HG02885 (cell line): ENCODE measurements at regions not wholly inside any gene's neighbourhood (a gene's known extent, or its start where the extent isn't known, plus 50 kb on each side); places are given as distances from the start of the nearest gene placed in this dataset.
A peak's percentile ranks its signal among the peaks of the same experiment; 100 is the strongest.

Source experiments
- ATAC-seq: cut with Tn5 transposase; IDR thresholded peaks from one replicate; pipeline ENCODE4 v1.9.1; 2021; ENCODE audit warnings: mild to moderate bottlenecking; ENCODE audit not compliant: unreplicated experiment, poor library complexity

DNA sequence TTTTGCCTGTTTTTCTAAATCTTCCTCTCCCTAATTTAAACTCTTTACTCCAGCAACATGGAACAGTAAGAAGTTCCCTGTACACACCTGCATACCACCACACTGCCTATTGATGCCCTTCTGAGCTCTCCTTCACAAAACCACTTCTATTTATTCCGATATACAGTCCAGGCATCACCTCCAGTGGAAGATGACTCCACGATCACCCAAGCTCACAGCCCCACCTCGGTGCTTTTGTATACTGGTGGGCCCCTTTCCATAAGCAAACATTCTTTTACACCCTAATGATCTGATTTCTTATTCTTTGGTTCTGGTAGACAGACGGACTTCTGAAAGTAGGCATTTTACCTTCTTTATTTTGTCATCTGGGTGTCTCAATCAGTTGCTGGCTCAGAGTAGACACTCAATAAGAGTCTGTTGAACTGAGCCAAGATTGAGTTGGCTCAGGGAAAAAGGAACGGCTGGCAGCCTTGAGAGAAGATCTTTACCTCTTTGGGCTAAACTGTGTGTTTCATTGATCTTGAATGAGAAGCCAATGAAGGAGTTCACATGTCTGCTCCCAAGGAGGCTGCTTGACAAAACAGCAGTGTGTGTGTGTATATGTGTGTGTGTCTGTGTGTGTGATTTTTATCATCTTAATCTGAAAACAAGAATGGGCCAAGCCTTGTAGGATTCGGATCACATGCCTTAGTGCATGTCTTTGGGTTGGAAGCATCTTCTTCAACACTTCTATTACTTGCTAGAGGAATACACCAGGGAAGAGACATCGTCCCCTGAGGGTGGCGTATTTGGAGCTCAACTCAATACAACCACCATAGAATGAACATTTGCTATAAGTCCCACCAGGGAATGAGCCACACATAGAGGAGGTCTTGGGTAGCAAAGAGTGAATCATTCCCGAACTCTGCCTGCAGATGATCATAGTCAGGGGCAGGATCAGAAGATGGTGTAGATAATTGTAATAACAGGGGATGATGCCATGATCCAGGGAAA lies 341.8 kb downstream of the CYRIA start:
- no peak for ATAC-seq

DNA sequence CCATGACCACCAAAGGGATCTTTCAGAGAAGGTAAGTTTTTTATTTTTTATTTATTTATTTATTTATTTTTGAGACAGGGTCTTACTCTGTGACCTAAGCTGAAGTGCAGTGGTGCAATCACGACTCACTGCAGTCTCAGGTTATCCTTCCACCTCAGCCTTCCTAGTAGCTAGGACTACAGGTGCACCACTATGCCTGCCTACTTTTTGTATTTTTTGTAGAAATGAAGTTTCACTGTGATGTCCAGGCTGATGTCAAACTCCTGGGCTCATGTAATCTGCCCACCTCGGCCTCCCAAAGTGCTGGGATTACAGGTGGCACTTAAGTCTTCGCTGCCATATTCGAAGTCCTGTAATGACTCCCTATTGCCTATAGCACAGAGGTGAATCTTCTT lies 342.5 kb downstream of the CYRIA start:
- no peak for ATAC-seq

DNA sequence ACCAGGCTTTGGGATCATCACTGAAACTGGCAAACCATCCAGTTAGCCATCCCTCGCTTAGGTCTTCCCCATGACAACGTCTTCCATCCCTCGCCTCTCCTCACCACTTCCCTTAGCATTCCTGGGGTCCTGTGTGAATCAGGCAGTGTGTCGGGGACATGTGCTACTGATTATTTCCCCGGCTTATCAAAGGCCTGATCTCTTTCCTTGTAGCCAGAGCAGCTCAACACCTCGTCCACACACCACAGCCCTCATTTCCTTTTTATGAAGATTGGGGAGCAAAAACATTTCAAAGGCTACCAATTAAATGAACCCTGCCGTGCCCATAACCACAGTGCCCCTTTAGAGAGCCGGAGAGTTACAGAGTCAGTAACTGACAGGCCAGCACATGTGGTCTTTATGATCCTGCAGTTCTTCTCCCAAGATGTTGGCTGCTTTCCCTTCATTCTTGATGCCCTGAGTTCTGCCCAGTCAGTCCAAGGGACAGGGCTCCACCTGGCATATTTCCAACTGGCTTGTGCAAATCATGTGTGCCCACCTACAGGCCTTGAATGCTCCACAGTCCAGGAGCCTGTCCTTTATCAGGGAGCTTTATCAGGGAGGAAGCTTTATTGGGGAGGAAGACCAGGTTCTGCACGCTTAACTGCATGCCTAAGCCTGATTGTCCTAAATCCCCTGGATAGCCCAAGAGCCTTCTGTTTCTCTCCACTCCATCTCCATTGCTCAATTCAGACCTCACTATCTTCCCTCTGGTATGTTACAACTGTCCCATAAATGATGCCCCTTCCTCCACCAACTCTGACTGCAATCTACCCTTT lies 343.1 kb downstream of the CYRIA start:
- no peak for ATAC-seq

DNA sequence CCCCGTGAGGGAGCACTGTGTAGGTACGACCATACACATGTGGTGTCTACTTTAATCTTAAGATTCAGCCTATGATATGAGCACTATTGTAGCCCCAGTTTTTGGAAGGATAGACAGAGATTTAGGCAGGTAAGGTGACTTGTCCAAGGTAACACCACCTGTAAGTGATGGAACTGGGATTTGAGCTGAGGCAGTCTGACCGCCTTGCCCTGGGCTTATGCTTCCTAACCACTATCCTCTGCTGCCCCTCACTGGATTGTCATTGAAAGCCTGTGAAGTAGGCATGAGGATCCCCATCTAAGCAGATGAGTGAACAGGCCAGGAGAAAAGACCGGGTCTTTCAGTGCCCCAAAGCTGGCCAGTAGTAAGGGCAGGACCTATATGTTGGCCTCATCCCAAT lies 343.8 kb downstream of the CYRIA start:
- ATAC-seq = no peak

DNA sequence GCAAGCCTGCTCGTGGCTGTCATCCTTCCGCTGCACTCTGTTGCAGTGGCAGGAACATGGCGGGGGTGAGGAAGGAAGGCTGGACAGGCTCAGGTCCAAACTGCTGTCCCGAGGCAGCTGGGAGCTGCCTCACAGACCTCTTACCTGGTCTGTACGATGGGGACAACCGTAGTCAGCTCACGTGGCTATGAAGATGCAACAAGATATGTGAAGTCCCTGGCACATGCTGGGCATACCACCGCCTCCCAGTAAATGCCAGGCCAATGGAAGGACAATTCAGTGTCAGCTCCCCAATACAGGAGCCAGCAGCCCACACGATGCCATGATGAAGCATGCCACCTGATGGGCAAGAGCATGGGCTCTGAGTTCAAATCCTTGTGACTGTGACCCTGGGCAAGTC lies 344.4 kb downstream of the CYRIA start:
- no peak for ATAC-seq

DNA sequence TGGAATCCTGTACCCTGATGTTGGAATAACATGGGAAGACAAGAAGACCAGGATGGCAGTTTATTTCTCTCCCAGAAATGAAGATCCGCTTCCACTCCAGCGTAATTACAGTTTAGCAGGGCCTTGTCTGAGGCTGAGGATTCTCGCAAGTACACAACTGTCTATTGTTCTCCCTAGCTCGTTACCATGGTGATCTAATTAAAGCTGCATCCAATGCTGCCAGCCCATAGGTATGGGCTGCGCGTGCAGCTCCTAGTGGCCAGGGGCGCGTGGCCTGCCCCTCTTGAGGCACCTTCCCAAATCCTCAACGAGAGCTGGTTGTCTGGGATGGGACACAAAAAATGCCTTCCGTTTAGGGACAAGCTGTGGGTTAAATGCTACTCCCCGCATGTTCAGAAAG lies 344.9 kb downstream of the CYRIA start:
- no peak for ATAC-seq

DNA sequence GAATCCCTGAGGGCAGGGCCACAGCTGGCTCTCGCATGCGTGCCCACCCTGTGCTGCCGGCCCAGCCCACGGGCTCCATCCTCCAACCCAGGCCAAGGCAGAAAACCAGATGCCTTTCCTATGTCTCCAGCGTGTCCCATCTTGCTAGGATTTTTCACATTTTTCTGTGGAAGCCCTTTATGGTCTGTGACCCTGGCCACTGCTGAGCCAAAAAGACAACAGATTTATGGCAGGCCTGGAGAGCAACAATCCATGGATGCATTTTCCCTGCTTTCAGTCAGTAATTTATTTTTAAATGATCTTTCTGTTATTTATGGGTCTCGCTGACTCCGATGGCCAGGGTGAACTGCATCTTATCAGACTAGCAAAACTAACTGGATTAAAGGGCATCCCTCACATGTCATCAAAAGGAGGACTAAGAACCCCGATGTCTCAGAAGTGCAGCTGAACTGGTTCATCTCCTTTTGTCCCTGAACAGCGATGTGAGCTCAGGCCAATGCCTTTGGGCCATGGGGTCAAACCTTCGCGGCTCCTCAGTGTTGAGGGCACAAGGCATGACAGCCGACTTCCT lies 346.0 kb downstream of the CYRIA start:
- ATAC-seq = no peak

DNA sequence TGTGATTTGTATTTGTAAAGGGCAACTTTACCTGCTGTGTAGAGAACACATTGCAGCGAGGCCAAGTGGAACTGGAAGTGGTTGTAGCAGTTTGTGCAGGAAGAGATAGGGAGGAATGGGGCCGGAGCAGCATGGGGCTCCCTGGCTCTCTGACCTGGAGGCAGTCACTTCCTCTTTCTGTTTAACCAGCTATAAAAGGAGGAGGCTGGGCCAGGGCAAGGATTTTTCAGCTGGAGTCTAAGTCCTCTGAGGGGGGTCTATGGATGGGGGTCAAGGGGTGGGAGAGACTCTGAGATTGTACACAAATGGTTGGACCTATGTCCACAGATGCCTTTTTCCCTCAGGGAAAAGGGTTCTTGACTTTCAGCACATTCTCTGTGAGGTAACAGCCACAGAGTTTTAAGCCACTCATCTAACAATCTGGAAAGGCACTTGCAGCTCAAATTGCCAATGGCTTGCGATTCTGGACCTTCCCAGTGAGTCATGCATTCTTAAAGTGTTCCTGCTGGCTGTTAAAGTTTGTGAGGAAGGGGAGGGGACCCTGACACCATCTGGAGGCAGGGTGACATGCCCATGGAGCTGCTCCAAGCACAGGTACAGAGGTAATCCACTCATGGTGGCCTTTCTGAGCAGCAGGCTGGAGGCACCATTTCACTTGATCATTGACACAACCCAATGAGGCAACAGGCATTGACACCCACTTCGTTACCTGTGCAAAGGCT lies 347.0 kb downstream of the CYRIA start:
- ATAC-seq = peak; percentile 52

DNA sequence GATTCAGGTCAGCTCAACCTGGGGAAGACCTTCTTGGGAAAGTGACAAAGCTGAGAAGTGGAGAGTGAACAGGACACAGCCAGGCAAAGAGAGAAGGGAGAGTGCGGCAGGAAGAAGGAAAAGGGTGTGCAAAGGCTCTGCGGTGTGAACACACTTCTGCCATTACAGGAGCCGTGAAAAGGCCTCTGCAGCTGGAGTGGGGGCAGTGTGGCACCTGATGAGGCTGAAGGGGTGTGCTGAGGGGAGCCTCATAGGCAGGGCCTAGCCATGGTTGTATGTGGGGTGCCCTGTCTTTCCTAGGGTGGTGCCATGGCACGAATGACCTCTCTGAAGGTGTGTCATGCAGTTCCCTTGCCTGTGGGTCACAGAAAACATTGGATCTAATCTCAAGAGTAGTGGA lies 347.6 kb downstream of the CYRIA start:
- ATAC-seq = peak; percentile 7

DNA sequence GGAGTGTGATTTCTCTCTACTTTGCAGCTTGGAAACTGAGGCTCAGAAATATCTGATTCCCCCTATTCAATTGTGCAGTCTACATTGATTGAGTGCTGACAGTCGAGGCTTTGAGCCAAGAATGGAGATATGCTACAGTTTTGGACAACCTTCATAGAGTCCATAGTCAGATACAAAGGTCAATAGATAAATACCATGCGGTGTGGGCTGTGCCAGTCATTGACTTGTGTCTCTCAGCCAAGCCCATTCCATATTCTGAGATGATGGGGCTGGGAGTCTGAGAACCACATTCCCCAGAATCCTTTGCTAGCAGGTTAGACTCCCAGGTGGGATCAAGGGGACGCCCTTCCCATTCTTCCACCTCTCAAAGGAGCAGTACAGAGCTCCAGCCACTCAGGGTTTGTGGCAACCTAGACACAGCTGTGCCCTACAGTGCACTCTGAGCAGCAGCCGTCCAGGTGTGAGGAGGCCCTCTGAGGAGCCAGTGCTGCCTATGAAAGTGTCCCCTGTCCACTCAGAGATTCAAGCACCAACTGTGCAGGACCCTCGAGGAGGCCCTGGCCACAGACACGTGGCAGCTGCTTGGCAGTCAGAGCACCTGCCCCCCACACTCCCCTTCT lies 348.3 kb downstream of the CYRIA start:
- no peak for ATAC-seq

DNA sequence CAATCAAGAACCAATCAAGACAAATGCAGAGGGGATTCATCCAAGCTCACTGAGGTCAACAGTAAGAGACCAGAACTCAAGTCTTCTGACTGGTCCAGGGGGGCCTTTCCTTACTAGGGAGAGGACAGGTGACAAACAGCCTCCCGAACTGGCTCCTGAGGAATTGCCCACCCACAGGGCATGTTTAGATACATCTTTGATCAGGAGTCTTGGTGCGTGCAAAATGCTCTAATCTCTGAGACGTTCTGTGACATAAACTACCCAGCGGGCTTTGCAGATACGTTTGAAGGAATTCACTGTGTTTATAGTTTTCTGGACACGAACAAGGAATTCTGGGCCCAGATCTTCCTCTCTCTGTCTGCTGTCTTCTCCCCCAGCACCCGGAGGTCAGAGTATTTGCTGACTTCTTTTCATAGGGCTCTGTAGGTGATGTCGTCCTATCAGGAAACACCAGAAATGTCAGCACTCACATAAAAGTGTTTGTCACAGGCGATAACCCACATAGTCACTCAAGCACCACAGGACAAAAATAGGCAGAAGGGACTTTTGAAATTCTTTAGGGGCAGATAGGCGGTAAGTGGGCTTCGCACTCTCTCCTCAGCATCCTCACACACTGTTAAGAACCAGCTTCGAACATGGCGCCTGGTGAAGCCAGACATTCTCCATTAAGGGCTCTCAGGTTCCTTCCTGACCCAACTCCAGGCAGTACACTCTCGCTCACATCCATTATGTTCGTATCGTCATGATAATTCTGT lies 349.0 kb downstream of the CYRIA start:
- no peak for ATAC-seq

DNA sequence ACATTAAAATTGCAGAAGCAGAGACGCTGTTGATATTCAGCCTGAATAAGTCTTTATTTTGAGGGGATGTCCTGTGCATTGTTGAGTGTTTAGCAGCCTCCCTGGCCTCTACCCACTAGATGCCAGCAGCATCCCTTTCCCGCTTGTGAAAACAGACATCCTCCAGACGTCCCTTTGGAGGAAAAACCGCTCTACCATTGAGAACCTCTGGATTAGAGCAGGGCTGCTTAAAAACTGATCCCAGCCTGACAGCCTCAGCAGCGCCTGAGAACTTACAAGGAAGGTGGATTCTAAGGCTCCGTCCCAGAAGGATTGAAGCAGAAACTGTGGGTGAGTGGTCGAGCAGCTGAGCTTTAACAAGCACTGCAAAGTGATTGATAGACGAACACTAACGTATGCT lies 349.7 kb downstream of the CYRIA start:
- ATAC-seq = no peak

DNA sequence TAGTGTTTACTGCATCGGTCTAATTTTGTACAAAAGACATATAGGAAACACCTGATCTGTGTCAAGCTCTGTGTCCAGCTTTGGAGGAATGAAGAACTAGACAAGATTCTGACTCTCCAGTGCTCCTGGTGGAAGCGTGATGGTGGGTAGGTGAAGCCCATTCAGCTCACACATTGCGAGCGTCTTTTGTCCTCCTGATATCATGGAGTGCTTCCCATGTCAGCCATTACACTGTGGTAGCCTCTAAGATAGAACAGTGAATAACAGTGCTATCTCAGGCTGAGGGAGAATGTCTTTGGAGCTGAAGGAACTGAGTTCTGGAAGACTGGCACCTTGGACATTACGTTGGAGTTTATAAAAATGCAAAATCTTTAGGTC lies 350.2 kb downstream of the CYRIA start:
- ATAC-seq = no peak

DNA sequence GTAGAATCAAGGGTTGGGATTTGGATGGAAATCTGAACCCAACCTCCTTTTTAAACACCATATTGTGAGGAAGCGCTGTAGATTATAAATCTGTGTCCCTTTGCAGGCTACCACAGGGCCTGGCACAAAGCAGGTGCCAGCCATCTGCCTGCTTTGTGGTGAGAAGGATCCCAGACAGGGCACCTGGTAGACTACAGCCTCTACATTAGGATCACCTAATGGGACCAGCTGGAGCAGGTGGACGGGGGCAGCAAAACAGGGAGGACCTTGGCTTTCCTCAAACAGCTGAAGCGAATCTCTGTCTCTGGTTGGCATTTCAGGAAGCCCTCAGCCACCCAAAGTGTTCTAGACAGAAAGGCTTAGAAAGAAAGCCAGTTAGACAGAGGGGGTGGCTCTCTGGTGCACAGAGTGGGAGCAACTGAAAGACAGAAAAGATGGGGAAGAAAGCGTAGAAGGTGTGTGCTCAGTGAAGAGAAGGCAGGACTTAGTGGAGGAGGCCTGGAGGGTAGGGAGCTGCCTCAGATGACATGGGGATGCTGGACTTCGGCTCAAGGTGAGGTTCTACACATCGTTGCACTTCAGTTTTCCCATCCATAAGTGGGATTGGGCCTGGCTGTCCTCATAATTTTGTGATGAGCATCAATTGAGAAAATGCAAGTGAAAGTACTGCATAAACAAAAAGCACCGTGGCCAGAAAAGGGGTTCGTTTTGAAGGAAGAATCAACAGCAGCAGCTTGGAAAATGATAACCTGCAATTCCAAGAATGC lies 350.8 kb downstream of the CYRIA start:
- no peak for ATAC-seq

DNA sequence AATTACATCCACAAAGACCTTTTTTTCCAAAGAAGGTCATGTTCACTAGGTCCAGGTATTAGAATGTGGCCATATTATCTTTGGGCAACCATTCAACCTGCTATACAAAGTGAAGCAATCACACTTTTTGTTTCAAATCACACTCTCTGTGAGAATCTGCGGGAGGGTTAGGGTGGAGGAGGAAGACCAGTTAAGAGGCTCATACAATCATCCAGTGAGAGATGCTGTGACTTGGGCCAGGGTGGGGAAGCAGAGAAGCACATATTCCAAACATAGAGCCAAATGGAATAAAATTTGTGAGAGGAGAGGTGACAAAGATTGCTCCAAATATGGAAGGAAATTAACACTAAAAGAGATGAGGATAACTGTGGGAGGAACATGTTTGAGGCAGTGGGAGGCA lies 351.6 kb downstream of the CYRIA start:
- no peak for ATAC-seq

DNA sequence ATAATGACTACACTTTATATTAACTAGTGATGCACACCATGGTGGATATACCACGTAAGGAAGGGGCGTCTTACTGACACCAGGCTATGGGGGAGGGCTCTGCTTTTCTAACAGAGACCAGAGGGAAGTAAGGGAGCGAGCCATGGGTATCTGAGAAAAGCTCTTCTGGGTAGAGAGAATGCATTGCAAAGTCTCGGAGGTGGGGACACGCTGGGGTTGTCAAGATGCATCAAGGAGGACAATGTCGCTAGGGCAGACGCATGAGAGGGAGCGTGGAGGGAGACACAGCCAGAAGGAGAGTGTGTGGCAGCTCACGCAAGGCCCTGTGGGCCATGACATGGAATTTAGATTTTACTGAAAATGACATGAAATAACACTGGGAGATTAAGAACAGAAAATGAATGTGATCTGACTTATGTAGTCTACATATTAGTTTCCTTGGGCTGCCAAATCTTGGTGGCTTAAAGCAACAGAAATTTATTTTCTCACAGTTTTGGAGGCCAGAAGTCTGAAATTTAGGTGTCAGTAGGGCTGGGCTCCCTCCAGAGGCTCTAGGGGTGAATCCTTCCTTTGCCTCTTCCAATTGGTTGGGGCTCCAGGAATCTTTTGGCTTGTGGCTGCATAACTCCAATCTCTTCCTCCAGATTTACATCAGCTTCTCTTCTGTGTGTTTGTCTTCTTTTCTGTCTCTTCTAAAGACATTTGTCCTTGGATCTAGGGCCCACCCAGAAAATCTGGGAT lies 352.2 kb downstream of the CYRIA start:
- ATAC-seq = no peak

DNA sequence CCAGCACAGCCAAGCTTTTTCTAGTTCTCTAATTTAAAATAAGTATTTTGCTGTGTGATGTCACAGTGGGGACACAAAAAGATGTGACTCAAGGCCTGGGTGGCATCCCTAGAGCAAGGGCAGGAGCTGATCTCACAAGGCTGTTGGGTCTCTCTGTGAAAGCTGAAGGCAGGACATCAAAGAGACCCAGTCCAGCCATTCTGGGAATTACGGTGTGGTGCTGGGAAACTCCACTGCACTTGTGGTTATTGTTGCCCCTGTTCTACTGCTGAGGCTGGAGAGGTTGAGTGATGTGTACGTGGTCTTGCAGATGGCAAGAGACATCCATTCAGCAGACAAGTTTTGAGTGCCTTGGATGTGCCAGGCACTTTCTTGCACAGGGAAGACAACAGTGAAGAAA lies 352.9 kb downstream of the CYRIA start:
- no peak for ATAC-seq
